Endothelial cell of umbilical vein (primary cell): ENCODE measurements at regions not wholly inside any gene's neighbourhood (a gene's known extent, or its start where the extent isn't known, plus 50 kb on each side); places are given as distances from the start of the nearest gene placed in this dataset.
A peak's percentile ranks its signal among the peaks of the same experiment; 100 is the strongest.

Experiments
- BruUV-seq: library from RNA; stranded (reverse); fragments of 400-500 nt; replicated peaks from 2 replicates; lab custom pipeline; 2021; lab: Mats Ljungman, UMichigan
- CTCF ChIA-PET: fragments of 300-600, 350-600 bp; sonication (Branson Sonifier 250); formaldehyde crosslinking; loops from one replicate; lab custom pipeline; 2021; ENCODE audit warnings: antibody characterized with exemption, inconsistent platforms; lab: Charles Lee
- POLR2A ChIA-PET: fragments of 300-600, 350-600 bp; sonication (Branson Sonifier 250); formaldehyde crosslinking; loops from one replicate; lab custom pipeline; 2021; ENCODE audit warnings: antibody characterized with exemption, inconsistent platforms; lab: Charles Lee
- DNase-seq: peaks from one replicate; pipeline ENCODE4 v3.0.0-alpha.2; 2011; ENCODE audit warnings: low read depth, low spot score
- FAIRE-seq: peaks from 2 replicates; lab custom pipeline; 2011; peaks lifted over from hg19 to GRCh38; lab: Jason Lieb, UNC
- H2AFZ ChIP-seq: 2 replicates; pipeline ENCODE4 v1.6.0; 2012; ENCODE audit warnings: low read depth, low read length, control low read depth, inconsistent platforms
- H3K27ac ChIP-seq: 2 replicates; pipeline ENCODE4 v1.5.1; 2011; ENCODE audit warnings: low read depth, mild to moderate bottlenecking, control low read depth, low read length, moderate library complexity; ENCODE audit not compliant: insufficient read depth
- H3K27me3 ChIP-seq, 2 experiments: 2 replicates each; pipeline versions ENCODE4 v1.6.0 to v1.6.1; 2011; ENCODE audit warnings: low read length in 2 of 2, mixed read lengths in 1 of 2; ENCODE audit not compliant: control insufficient read depth in 2 of 2, insufficient read depth in 2 of 2
- H3K36me3 ChIP-seq, 2 experiments: 2 replicates in 1 of 2; 3 replicates in 1 of 2; pipeline ENCODE4 v1.5.1; 2011; ENCODE audit warnings: low read length in 2 of 2, mild to moderate bottlenecking in 1 of 2, moderate library complexity in 1 of 2; ENCODE audit not compliant: control insufficient read depth in 2 of 2, insufficient read depth in 2 of 2; ENCODE audit errors: extremely low read depth in 1 of 2
- H3K4me1 ChIP-seq: 3 replicates; pipeline ENCODE4 v1.5.1; 2011; ENCODE audit warnings: mild to moderate bottlenecking, low read length; ENCODE audit not compliant: control insufficient read depth, insufficient read depth; ENCODE audit errors: extremely low read depth
- H3K4me2 ChIP-seq: 2 replicates; pipeline ENCODE4 v1.6.1; 2011; ENCODE audit warnings: low read length, control low read depth, mixed read lengths; ENCODE audit not compliant: insufficient read depth
- H3K4me3 ChIP-seq, 3 experiments: fragments of 200-600 bp in 1 of 3; sonication (generic), shearing (Covaris generic) in 1 of 3; replicated peaks in 1 of 3; 2 replicates each; pipeline ENCODE4 v1.5.1; 2011 to 2016; ENCODE audit warnings: control low read depth in 3 of 3, low read length in 3 of 3, mild to moderate bottlenecking in 2 of 3, inconsistent platforms in 1 of 3, low read depth in 1 of 3, moderate library complexity in 1 of 3; ENCODE audit not compliant: insufficient read depth in 1 of 3
- H3K79me2 ChIP-seq: 2 replicates; pipeline ENCODE4 v1.6.0; 2012; ENCODE audit warnings: low read length, inconsistent platforms; ENCODE audit not compliant: control insufficient read depth, insufficient read depth
- H3K9ac ChIP-seq: replicated peaks from 2 replicates; pipeline ENCODE3; 2011; ENCODE audit warnings: low read length, control low read depth; ENCODE audit not compliant: insufficient read depth; ENCODE audit errors: extremely low read depth
- H3K9me1 ChIP-seq: replicated peaks from 3 replicates; pipeline ENCODE4 v1.6.0; 2011; ENCODE audit warnings: mild to moderate bottlenecking, low read length; ENCODE audit not compliant: control insufficient read depth, insufficient read depth; ENCODE audit errors: extremely low read depth
- H3K9me3 ChIP-seq: replicated peaks from 2 replicates; pipeline ENCODE4 v1.5.1; 2012; ENCODE audit warnings: low read length, inconsistent platforms; ENCODE audit not compliant: control insufficient read depth, insufficient read depth
- H4K20me1 ChIP-seq: replicated peaks from 2 replicates; pipeline ENCODE3; 2011; ENCODE audit warnings: mild to moderate bottlenecking, low read length; ENCODE audit not compliant: control insufficient read depth, insufficient read depth; ENCODE audit errors: extremely low read depth
- EZH2 ChIP-seq: IDR thresholded peaks from 2 replicates; pipeline ENCODE4 v1.6.1; 2012; ENCODE audit warnings: borderline replicate concordance, low read depth, mild to moderate bottlenecking, moderate library complexity, low read length, inconsistent platforms; ENCODE audit not compliant: severe bottlenecking
- FOS ChIP-seq: IDR thresholded peaks from 2 replicates; pipeline ENCODE4 v1.6.1; 2011; ENCODE audit warnings: mild to moderate bottlenecking, low read length, moderate library complexity, borderline replicate concordance; ENCODE audit not compliant: insufficient read depth
- GATA2 ChIP-seq: IDR thresholded peaks from 2 replicates; pipeline ENCODE4 v1.7.0; 2011; ENCODE audit warnings: low read depth, mild to moderate bottlenecking, moderate library complexity, mixed read lengths, low read length; ENCODE audit not compliant: insufficient read length, insufficient read depth
- JUN ChIP-seq: IDR thresholded peaks from 2 replicates; pipeline ENCODE4 v1.6.1; 2011; ENCODE audit warnings: borderline replicate concordance, low read depth; ENCODE audit not compliant: insufficient read length, insufficient read depth
- MYC ChIP-seq: IDR thresholded peaks from one replicate; pipeline ENCODE4 v1.6.1; 2011; ENCODE audit warnings: mild to moderate bottlenecking, low read depth, low read length
- POLR2A ChIP-seq: IDR thresholded peaks from 2 replicates; pipeline ENCODE4 v1.6.1; 2012; ENCODE audit warnings: low read depth, mild to moderate bottlenecking, control low read depth, low read length
- POLR2AphosphoS5 ChIP-seq: IDR thresholded peaks from 2 replicates; pipeline ENCODE4 v1.6.1; 2012; ENCODE audit warnings: low read depth, mild to moderate bottlenecking, control low read depth, low read length, moderate library complexity; ENCODE audit not compliant: insufficient read depth
- dilution Hi-C: fragments of 300-500 bp; cut with MboI; formaldehyde crosslinking; loops from one replicate; pipeline ENCODE4 v1.15.0; 2019; ENCODE audit warnings: low sequenced_read_pairs; ENCODE audit not compliant: extremely low pct_ligation_motif_present
- intact Hi-C: fragments of 100-400 bp; cut with micrococcal nuclease; formaldehyde crosslinking; loops from one replicate; pipeline ENCODE4 v1.10.0; 2022
- TF ChIP-seq, protein P1 (sequence below), 2 donors: IDR thresholded peaks; 1 replicate in 1 of 2; 2 replicates in 1 of 2; pipeline ENCODE4 v1.5.1; 2011; ENCODE audit warnings: low read length in 2 of 2, mild to moderate bottlenecking in 2 of 2, moderate library complexity in 2 of 2, control low read depth in 1 of 2, inconsistent platforms in 1 of 2, low read depth in 1 of 2; ENCODE audit not compliant: insufficient read depth in 1 of 2; ENCODE audit errors: extremely low read depth in 1 of 2
- TF ChIP-seq, protein P2 (sequence below): IDR thresholded peaks from 2 replicates; pipeline ENCODE4 v1.6.1; 2011; ENCODE audit not compliant: insufficient read depth, insufficient read length

- FAIRE-seq: no peak
- H3K9me3 ChIP-seq: no peaks in the 10 kb centered on the region
- no peak overlapping the region for H3K9ac ChIP-seq
- H3K4me3 ChIP-seq: no peak overlapping the region
- TF ChIP-seq, protein P1, sequence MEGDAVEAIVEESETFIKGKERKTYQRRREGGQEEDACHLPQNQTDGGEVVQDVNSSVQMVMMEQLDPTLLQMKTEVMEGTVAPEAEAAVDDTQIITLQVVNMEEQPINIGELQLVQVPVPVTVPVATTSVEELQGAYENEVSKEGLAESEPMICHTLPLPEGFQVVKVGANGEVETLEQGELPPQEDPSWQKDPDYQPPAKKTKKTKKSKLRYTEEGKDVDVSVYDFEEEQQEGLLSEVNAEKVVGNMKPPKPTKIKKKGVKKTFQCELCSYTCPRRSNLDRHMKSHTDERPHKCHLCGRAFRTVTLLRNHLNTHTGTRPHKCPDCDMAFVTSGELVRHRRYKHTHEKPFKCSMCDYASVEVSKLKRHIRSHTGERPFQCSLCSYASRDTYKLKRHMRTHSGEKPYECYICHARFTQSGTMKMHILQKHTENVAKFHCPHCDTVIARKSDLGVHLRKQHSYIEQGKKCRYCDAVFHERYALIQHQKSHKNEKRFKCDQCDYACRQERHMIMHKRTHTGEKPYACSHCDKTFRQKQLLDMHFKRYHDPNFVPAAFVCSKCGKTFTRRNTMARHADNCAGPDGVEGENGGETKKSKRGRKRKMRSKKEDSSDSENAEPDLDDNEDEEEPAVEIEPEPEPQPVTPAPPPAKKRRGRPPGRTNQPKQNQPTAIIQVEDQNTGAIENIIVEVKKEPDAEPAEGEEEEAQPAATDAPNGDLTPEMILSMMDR (IDR thresholded peaks at IDR 0.05; ENCODE audit: extremely low read depth in 1 of 2, insufficient read depth in 1 of 2, low read depth in 1 of 2, low read length in 2 of 2): no peak
- TF ChIP-seq JUN (no peak), FOS (peak; percentile 41), POLR2AphosphoS5 (peak; percentile 48), GATA2 (no peak), EZH2 (no peak), POLR2A (no peak), MYC (no peak)
- TF ChIP-seq, protein P2, sequence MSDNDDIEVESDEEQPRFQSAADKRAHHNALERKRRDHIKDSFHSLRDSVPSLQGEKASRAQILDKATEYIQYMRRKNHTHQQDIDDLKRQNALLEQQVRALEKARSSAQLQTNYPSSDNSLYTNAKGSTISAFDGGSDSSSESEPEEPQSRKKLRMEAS: no peak
- CTCF ChIA-PET: interaction anchor here (0.5 kb wide), 1 partner anchor 1115 kb away, joined by 3 read pairs; no protein-coding TSS in a partner anchor
- POLR2A ChIA-PET: no interaction called here
- intact Hi-C loops (no loop called here), dilution Hi-C loops (no loop called here)
- no peaks in the 10 kb centered on the region for H3K9me1 ChIP-seq
- no peaks in the 10 kb centered on the region for H4K20me1 ChIP-seq
- H3K4me1 ChIP-seq: peaks cover 3% of the 10 kb centered on the region
- DNase-seq: peak; percentile 20
- no peak overlapping the region for H2AFZ ChIP-seq
- H3K36me3 ChIP-seq: no peaks in the 10 kb centered on the region
- H3K27me3 ChIP-seq: no peaks in the 10 kb centered on the region
- BruUV-seq: no TSS peak
- no peak overlapping the region for H3K27ac ChIP-seq
- H3K4me2 ChIP-seq: no peak overlapping the region
- no peaks in the 10 kb centered on the region for H3K79me2 ChIP-seq
Observed at GRCh38 chr5:144003636-144004035, 166.8 kb downstream of the YIPF5 start.
